ENCODE measurements at regions not wholly inside any gene's neighbourhood (a gene's known extent, or its start where the extent isn't known, plus 50 kb on each side); places are given as distances from the start of the nearest gene placed in this dataset.

DNA sequence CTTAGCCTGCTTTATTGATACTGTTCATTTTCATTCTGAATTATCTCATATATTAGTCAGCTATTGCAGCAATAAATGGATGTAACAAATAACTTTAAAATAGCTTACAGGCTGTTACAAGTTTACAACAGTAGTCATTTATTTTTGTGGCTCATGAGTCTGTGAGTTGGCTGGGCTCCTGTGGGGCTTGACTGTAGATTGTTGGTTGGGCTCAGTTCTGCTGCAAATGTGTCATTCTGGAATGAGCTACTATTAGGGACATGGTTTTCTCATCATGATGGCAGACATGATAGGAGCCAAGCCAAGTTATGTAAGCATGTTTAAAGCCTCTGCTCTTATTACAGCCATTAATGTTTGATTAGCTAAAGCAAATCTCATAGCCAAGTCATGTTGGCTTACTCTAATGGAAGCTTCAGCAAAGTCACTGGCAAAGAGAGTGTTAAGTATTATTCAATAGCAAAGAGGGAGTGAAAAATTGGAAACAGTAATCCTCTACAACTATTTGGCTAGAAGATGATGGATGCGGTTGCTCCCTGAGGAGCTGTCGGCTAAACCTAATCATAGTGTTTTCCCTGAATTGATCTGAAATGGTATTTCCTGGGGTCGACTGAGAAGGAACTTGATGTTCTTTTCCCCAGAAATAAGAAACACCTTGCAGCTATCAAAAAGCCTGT lies 391.3 kb downstream of the TDRD3 start:
- no peaks in the 10 kb centered on the region for H3K27me3 ChIP-seq
- H3K27ac ChIP-seq, result no peak overlapping the region
- H3K4me3 ChIP-seq, result no peak overlapping the region
- ATAC-seq (no peak), DNase-seq (no peak)
- TF ChIP-seq, protein P1, sequence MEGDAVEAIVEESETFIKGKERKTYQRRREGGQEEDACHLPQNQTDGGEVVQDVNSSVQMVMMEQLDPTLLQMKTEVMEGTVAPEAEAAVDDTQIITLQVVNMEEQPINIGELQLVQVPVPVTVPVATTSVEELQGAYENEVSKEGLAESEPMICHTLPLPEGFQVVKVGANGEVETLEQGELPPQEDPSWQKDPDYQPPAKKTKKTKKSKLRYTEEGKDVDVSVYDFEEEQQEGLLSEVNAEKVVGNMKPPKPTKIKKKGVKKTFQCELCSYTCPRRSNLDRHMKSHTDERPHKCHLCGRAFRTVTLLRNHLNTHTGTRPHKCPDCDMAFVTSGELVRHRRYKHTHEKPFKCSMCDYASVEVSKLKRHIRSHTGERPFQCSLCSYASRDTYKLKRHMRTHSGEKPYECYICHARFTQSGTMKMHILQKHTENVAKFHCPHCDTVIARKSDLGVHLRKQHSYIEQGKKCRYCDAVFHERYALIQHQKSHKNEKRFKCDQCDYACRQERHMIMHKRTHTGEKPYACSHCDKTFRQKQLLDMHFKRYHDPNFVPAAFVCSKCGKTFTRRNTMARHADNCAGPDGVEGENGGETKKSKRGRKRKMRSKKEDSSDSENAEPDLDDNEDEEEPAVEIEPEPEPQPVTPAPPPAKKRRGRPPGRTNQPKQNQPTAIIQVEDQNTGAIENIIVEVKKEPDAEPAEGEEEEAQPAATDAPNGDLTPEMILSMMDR (IDR thresholded peaks at IDR 0.05), result no peak
- no peaks in the 10 kb centered on the region for H3K9me3 ChIP-seq
- intact Hi-C loops (cut with DNase I), result no loop called here
- H3K4me1 ChIP-seq, result no peaks in the 10 kb centered on the region
- H3K36me3 ChIP-seq, result no peaks in the 10 kb centered on the region

DNA sequence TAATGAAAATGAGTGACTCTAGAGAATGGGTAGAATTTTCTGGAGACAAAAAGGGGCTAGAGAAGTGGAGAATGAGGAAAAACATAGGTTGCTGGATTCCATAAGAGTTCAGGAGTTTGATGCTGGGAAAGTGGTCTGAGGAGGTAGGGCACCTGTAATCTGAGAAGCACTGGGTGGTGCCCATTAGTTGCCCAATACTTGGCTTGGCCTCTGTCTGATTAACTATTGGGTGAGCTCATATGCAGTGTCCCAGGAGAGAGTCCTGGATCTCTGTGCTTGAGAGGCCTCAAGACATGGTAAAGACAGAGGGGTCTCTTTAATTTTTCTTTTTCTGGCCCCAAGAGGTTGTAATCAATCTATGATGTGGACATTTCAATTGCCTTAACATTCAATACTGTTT lies 390.1 kb downstream of the TDRD3 start:
- DNase-seq, result no peak
- TF ChIP-seq, protein P1 (IDR thresholded peaks at IDR 0.05), result no peak
- Histone ChIP-seq H3K27me3 (no peaks in the 10 kb centered on the region), H3K9me3 (no peaks in the 10 kb centered on the region), H3K36me3 (no peaks in the 10 kb centered on the region), H3K4me3 (no peak overlapping the region), H3K27ac (no peak overlapping the region), H3K4me1 (no peaks in the 10 kb centered on the region)
- ATAC-seq, result peak; percentile 52
- intact Hi-C loops (cut with DNase I), result no loop called here

DNA sequence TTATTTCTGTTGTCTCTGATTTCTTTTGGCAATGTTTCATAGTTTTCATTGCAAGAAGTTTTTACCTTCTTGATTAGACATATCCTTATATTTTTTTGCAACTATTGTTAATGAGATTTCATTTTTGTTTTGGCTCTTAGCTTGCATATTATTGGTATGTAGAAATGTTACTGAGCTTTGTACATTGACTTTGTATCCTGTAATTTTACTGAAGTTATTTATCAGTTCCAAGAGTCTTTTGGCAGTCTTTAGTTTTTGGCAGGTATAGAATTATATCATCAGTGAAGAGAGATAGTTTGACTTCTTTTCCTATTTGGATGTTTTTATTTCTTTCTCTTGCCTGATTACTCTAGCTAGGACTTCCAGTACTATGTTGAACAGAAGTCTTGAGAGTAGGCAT lies 375.7 kb downstream of the TDRD3 start:
- H3K27me3 ChIP-seq, result no peaks in the 10 kb centered on the region
- ATAC-seq (no peak), DNase-seq (no peak)
- H3K4me3 ChIP-seq, result no peak overlapping the region
- H3K27ac ChIP-seq, result no peak overlapping the region
- no peaks in the 10 kb centered on the region for H3K4me1 ChIP-seq
- H3K9me3 ChIP-seq, result no peaks in the 10 kb centered on the region
- TF ChIP-seq, protein P1 (IDR thresholded peaks at IDR 0.05), result no peak
- H3K36me3 ChIP-seq, result no peaks in the 10 kb centered on the region
- intact Hi-C loops (cut with DNase I), result no loop called here

- Histone ChIP-seq H3K9me3 (no peaks in the 10 kb centered on the region), H3K4me1 (peaks cover 3% of the 10 kb centered on the region), H3K27ac (no peak overlapping the region), H3K27me3 (no peaks in the 10 kb centered on the region), H3K36me3 (no peaks in the 10 kb centered on the region), H3K4me3 (no peak overlapping the region)
- DNase-seq (no peak), ATAC-seq (peak; percentile 91)
- TF ChIP-seq, protein P1 (IDR thresholded peaks at IDR 0.05), result no peak
- intact Hi-C loops (cut with DNase I), result no loop called here
Observed at GRCh38 chr13:60765700-60766411, 368.8 kb downstream of the TDRD3 start.

- no peaks in the 10 kb centered on the region for H3K4me1 ChIP-seq
- ATAC-seq (peak; percentile 59), DNase-seq (no peak)
- no peaks in the 10 kb centered on the region for H3K27me3 ChIP-seq
- H3K27ac ChIP-seq, result no peak overlapping the region
- intact Hi-C loops (cut with DNase I), result no loop called here
- H3K9me3 ChIP-seq, result no peaks in the 10 kb centered on the region
- H3K36me3 ChIP-seq, result no peaks in the 10 kb centered on the region
- TF ChIP-seq, protein P1 (IDR thresholded peaks at IDR 0.05), result no peak
- no peak overlapping the region for H3K4me3 ChIP-seq
Observed at GRCh38 chr13:60759499-60759898, 362.5 kb downstream of the TDRD3 start.

All from upper lobe of right lung (tissue), 1 donor.